DMS53 (cell line): ENCODE measurements at regions not wholly inside any gene's neighbourhood (a gene's known extent, or its start where the extent isn't known, plus 50 kb on each side); places are given as distances from the start of the nearest gene placed in this dataset.

ENCODE experiments used
- DNase-seq: peaks from one replicate; lab custom pipeline; 2025; lab: John Stamatoyannopoulos, UW

GRCh38 chr3:103904991-103905390 is 1461.7 kb upstream of the ALCAM start:
- DNase-seq, result no peak

GRCh38 chr3:103906304-103906703 is 1460.4 kb upstream of the ALCAM start:
- no peak for DNase-seq

- no peak for DNase-seq
Measured at GRCh38 chr3:103906808-103907207, 1459.9 kb upstream of the ALCAM start.

GRCh38 chr3:103907567-103907966 is 1459.1 kb upstream of the ALCAM start:
- no peak for DNase-seq

GRCh38 chr3:103909395-103909794 is 1457.3 kb upstream of the ALCAM start:
- no peak for DNase-seq

- no peak for DNase-seq
Measured at GRCh38 chr3:103918336-103918735, 1448.4 kb upstream of the ALCAM start.

GRCh38 chr3:103919327-103919726 is 1447.4 kb upstream of the ALCAM start:
- no peak for DNase-seq

GRCh38 chr3:103923907-103924306 is 1442.8 kb upstream of the ALCAM start:
- no peak for DNase-seq

- DNase-seq, result no peak
Measured at GRCh38 chr3:103924544-103924943, 1442.2 kb upstream of the ALCAM start.

GRCh38 chr3:103926936-103927335 is 1439.8 kb upstream of the ALCAM start:
- no peak for DNase-seq

GRCh38 chr3:103927896-103928295 is 1438.8 kb upstream of the ALCAM start:
- DNase-seq, result no peak

GRCh38 chr3:103937094-103937493 is 1429.6 kb upstream of the ALCAM start:
- no peak for DNase-seq

- DNase-seq, result no peak
Measured at GRCh38 chr3:103947062-103947461, 1419.6 kb upstream of the ALCAM start.

- DNase-seq, result no peak
Measured at GRCh38 chr3:103949693-103950092, 1417.0 kb upstream of the ALCAM start.

GRCh38 chr3:103950676-103951075 is 1416.0 kb upstream of the ALCAM start:
- no peak for DNase-seq

- no peak for DNase-seq
Measured at GRCh38 chr3:103953796-103954195, 1412.9 kb upstream of the ALCAM start.

GRCh38 chr3:103960819-103961218 is 1405.9 kb upstream of the ALCAM start:
- DNase-seq, result no peak

GRCh38 chr3:103963599-103963998 is 1403.1 kb upstream of the ALCAM start:
- no peak for DNase-seq

GRCh38 chr3:103965764-103966163 is 1400.9 kb upstream of the ALCAM start:
- DNase-seq, result no peak

- no peak for DNase-seq
Measured at GRCh38 chr3:103966749-103967148, 1400.0 kb upstream of the ALCAM start.

- peak; percentile 12 for DNase-seq
Measured at GRCh38 chr3:103968131-103968530, 1398.6 kb upstream of the ALCAM start.

- DNase-seq, result peak; percentile 56
Measured at GRCh38 chr3:103968751-103969150, 1398.0 kb upstream of the ALCAM start.

GRCh38 chr3:103976931-103977339 is 1389.8 kb upstream of the ALCAM start:
- DNase-seq, result peak; percentile 39

GRCh38 chr3:103977417-103977816 is 1389.3 kb upstream of the ALCAM start:
- DNase-seq, result peak; percentile 7
